Stimulated activated CD4-positive, alpha-beta T cell treated with anti-CD3 and anti-CD28 coated beads, Interleukin-15, amount 100 ng/mL, for 24 hours (primary cell): ENCODE measurements at regions not wholly inside any gene's neighbourhood (a gene's known extent, or its start where the extent isn't known, plus 50 kb on each side); places are given as distances from the start of the nearest gene placed in this dataset.

ENCODE experiments used
- DNase-seq: peaks from one replicate; pipeline ENCODE4 v3.0.0-alpha.2; 2020

GRCh38 chr4:148795156-148795864 is 353.1 kb upstream of the NR3C2 start:
- no peak for DNase-seq

GRCh38 chr4:148793221-148793620 is 351.0 kb upstream of the NR3C2 start:
- no peak for DNase-seq

- no peak for DNase-seq
These were observed 348.5 kb upstream of the NR3C2 start for GRCh38 chr4:148790691-148791090.

- DNase-seq, result no peak
These were observed 348.0 kb upstream of the NR3C2 start for GRCh38 chr4:148790246-148790645.

GRCh38 chr4:148787831-148788477 is 345.7 kb upstream of the NR3C2 start:
- no peak for DNase-seq

GRCh38 chr4:148787285-148787684 is 345.1 kb upstream of the NR3C2 start:
- DNase-seq, result no peak

- no peak for DNase-seq
These were observed 344.5 kb upstream of the NR3C2 start for GRCh38 chr4:148786699-148787098.

- no peak for DNase-seq
These were observed 340.1 kb upstream of the NR3C2 start for GRCh38 chr4:148782284-148782683.

GRCh38 chr4:148780426-148781005 is 338.3 kb upstream of the NR3C2 start:
- no peak for DNase-seq

- no peak for DNase-seq
These were observed 337.6 kb upstream of the NR3C2 start for GRCh38 chr4:148779771-148780170.

- no peak for DNase-seq
These were observed 336.9 kb upstream of the NR3C2 start for GRCh38 chr4:148778980-148779675.

GRCh38 chr4:148776941-148777340 is 334.7 kb upstream of the NR3C2 start:
- no peak for DNase-seq

- no peak for DNase-seq
These were observed 331.9 kb upstream of the NR3C2 start for GRCh38 chr4:148774134-148774533.

- no peak for DNase-seq
These were observed 331.1 kb upstream of the NR3C2 start for GRCh38 chr4:148773313-148773712.

- no peak for DNase-seq
These were observed 328.6 kb upstream of the NR3C2 start for GRCh38 chr4:148770848-148771247.

- DNase-seq, result no peak
These were observed 328.2 kb upstream of the NR3C2 start for GRCh38 chr4:148770377-148770776.

- DNase-seq, result no peak
These were observed 322.5 kb upstream of the NR3C2 start for GRCh38 chr4:148764720-148765119.

GRCh38 chr4:148757171-148757570 is 315.0 kb upstream of the NR3C2 start:
- DNase-seq, result no peak

GRCh38 chr4:148749403-148749802 is 307.2 kb upstream of the NR3C2 start:
- no peak for DNase-seq

- DNase-seq, result no peak
These were observed 305.6 kb upstream of the NR3C2 start for GRCh38 chr4:148747721-148748268.

- DNase-seq, result no peak
These were observed 298.5 kb upstream of the NR3C2 start for GRCh38 chr4:148740701-148741100.

- no peak for DNase-seq
These were observed 295.0 kb upstream of the NR3C2 start for GRCh38 chr4:148737061-148737770.
